Stimulated activated CD4-positive, alpha-beta T cell treated with anti-CD3 and anti-CD28 coated beads, Interleukin-1b, Interleukin-23, amount 100 ng/mL, for 24 hours (primary cell): ENCODE measurements at regions not wholly inside any gene's neighbourhood (a gene's known extent, or its start where the extent isn't known, plus 50 kb on each side); places are given as distances from the start of the nearest gene placed in this dataset.

ENCODE experiments used
- DNase-seq, 4 experiments: peaks; one replicate each; pipeline ENCODE4 v3.0.0-alpha.2; 2020; ENCODE audit warnings: low read depth in 4 of 4, low spot score in 1 of 4

GRCh38 chr4:184575306-184575705 is 73.9 kb downstream of the CASP3 start:
- DNase-seq: no peak

GRCh38 chr4:184574861-184575260 is 74.4 kb downstream of the CASP3 start:
- DNase-seq: no peak

GRCh38 chr4:184573701-184574100 is 75.5 kb downstream of the CASP3 start:
- no peak for DNase-seq

DNA sequence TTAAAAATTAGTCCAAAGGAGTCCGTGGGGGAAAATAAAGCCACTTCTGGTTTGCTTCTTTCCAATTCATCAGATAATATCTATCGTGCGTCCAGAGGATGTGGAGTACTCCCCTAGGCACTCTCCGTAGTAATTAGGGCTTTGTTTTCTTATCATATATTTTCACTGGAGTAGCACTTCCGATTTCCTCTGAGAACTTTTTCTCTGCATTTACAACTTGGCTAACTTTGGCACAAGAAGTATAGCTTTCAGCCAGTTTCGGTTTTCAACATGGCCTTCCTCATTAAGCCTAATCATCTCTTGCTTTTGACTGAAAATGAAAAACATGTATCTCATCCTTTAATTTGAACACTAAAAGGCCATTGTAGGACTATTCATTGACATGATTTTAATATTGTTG is 80.5 kb downstream of the CASP3 start:
- no peak for DNase-seq

DNA sequence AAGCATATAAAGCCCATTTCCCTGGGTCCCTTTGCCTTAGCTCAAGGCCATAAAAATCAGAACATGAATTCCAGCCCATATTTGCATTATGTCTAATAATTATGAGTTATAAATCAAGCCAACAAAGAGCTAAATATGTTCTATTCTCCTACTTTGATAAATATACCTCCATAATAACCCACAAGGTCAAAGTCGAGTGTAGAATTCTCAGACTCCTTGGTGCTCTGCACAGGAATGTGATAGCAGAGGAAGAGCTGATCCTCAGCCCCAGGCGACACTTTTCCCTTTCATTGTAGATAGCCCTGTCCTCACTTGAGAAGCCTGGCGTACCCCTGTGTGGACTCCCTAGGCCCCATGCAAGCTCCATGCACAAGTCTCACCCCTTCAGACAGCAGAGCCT is 85.6 kb downstream of the CASP3 start:
- DNase-seq: no peak

- DNase-seq: no peak
Observed at GRCh38 chr4:184558996-184559395, 84.6 kb upstream of the IRF2 start.

GRCh38 chr4:184553891-184554290 is 79.5 kb upstream of the IRF2 start:
- DNase-seq: no peak

- DNase-seq: no peak
Observed at GRCh38 chr4:184550476-184550875, 76.1 kb upstream of the IRF2 start.

GRCh38 chr4:184548648-184549341 is 74.4 kb upstream of the IRF2 start:
- DNase-seq: no peak

- no peak for DNase-seq
Observed at GRCh38 chr4:184548316-184548647, 73.9 kb upstream of the IRF2 start.

DNA sequence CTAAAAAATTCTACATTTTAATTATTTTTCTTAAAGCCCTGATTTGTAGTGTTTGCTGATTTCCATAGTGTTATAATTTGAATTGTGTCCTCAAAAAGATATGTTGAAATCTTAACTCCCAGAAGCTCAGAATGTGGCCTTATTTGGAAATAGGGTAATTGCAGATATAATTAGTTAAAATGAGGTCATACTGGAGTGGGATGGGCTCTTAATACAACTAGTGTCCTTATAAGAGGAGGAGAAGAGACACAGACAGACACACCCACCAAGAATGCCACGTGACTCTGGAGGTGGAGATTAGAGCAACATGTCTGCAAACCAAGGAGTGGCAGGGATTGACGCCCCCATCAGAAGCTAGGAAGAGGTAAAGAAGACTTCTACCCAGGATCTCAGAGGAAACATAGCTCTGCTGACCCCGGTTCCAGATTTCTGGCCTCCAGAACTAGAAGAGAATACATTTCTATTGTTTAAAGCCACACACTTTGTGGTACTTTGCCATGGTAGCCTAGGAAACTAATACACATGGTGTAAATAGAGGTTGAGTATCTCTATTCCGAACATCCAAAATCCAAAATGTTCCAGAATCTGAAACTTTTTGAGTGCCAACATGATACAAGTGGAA is 70.5 kb upstream of the IRF2 start:
- no peak for DNase-seq

DNA sequence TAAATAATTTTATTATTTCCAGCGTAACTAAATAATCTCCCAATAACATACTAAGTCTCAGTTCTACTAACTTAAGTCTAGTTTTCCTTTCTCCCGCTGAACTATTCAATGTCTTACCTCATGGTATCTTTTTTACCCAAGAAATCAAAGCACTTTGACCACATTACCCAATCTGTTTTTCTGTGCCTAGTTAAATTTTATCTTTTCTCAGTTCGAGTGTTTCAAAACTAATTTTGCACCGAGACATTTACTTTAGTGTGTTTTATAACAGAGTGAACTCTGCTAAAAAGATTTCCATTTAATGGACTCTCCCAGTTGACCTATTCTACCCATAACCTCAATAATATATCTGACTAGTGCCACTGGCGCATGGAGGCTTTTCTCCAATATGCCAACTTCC is 67.6 kb upstream of the IRF2 start:
- DNase-seq: no peak

GRCh38 chr4:184540307-184540706 is 66.0 kb upstream of the IRF2 start:
- no peak for DNase-seq

DNA sequence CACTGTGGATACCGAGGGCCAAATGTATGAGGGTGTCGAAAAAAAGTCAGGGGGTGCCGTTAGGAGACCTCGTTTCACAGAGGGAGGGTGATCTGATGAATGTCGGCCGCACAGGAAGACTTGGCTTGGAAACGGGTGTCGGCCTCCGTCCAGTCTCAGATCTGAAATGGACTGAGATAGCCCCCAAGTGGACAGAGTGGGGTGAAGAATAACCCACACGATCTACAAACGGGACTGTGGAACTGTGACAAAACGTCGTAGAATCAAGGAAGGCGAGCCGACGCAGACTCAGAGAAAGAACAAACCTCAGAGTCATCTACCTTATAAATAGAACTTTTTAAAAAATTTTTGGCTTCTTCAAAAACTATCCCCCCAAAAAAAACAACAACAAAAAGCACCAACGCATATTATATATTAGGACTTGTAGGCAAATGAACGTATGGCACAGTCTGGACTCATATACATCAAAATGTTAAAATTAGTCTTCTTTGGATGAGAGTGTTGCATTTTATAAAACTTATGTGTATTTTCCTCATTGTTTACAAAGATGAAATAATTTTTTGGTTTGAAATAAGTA is 63.8 kb upstream of the IRF2 start:
- DNase-seq: peak in 3 of 4 experiments; percentile 26 to 43 (median 32)

DNA sequence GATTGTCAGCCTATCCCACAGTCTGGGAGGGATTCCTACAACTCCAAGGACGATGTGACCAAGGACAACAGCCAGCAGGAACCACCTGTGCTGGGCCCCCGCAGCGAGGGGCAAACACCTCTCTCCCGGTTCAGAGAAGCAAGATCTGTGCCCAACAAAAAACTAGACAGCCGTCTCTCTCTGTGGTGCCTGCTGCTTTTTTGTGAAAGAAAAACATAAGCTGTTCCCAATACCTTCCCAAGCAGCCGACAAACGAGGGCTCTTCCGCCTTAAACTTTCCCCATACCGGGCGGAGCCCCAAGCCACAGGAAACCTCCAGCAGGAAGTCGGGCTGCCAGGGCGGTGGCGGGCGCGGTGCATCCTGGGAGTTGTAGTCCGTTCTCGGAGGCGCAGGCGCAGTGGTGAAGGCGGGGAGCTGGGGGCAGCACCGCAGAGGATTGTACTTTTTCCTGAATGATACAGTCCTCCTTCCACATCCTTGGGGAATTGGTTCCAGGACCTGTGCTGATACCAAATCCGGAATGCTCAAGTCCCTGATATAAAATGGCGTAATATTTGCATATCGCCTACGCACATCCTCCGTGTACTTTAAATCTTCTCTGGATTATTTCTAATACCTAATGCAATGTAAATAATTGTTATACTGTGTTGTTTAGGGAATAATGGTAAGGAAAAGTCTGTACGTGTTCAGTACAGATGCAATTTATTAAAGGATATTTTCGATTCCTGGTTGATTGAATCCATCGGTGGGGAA is 63.1 kb upstream of the IRF2 start:
- peak; percentile 77 to 95 (median 88) for DNase-seq

GRCh38 chr4:184536881-184537248 is 62.5 kb upstream of the IRF2 start:
- DNase-seq: no peak

GRCh38 chr4:184536065-184536880 is 61.9 kb upstream of the IRF2 start:
- no peak for DNase-seq

DNA sequence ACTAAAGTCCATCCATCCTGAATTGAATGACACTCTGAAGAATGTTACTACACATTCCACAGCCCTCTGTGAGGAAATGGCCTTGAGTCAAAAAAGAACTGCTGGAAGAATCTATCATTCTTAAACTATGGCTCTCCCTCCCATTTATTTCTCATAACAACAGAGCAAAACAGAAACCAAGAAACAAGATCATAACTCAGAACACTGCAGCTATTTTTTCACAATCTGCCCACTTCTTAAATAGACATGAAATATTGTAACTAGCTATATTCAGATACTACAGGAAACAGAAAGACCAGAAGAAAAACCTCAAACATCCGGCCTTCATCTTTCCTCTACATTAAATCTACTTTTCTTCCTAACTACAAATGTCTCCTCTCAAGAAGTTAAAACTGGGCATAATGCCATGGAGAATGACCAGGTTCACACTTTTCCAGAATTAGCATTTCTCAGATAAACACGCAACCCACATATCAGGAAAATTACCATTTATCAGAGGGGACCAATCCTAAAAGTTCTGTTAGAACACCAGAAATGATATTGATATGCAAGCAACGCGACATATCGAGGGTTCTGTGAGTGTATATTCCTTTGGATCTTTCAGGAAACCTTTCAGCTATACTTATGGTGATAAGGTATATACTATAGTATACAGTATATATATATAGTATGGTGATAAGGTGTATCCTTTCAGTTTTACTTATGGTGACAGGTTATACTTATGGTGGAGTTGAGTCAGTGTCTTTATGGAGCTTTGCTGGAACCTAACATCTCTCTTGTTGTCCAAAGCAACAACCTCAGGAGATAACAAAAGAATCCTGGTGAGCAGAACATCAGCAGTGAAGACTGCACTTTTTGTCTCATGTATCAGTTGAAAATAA is 60.4 kb upstream of the IRF2 start:
- DNase-seq: no peak

DNA sequence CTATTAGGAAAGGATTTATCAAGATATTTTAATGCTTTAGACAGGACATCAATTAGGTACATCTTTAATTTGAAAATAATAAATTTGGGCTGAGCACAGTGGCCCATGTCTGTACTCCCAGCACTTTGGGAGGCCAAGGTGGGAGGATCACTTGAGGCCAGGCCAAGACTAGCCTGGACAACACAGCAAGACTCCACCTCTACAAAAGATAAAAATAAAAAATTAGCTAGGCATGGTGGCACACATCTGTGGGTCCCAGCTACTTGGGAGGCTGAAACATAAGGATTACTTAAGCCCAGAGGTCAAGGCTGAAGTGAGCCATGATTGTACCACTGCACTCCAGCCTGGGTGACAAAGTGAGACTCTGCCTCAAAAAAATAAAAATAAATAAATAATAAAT is 59.6 kb upstream of the IRF2 start:
- no peak for DNase-seq

GRCh38 chr4:184531008-184531407 is 56.7 kb upstream of the IRF2 start:
- DNase-seq: no peak
